Calu3 (cell line): ENCODE measurements at regions not wholly inside any gene's neighbourhood (a gene's known extent, or its start where the extent isn't known, plus 50 kb on each side); places are given as distances from the start of the nearest gene placed in this dataset.

ENCODE experiments used
- BruUV-seq: library from RNA; stranded (reverse); fragments of 400-500 nt; replicated peaks from 2 replicates; lab custom pipeline; 2021; lab: Mats Ljungman, UMichigan
- CTCF ChIA-PET: fragments of 300-600 bp; sonication (Branson Sonifier 250); formaldehyde crosslinking; loops from one replicate; lab custom pipeline; 2022; ENCODE audit warnings: antibody characterized with exemption; lab: Charles Lee
- DNase-seq: peaks from one replicate; pipeline ENCODE4 v3.0.0; 2022
- H3K27ac Mint-ChIP-seq: one replicate; pipeline ENCODE4 v1.8.0; 2022; ENCODE audit warnings: mixed read lengths; ENCODE audit not compliant: unreplicated experiment
- H3K27me3 Mint-ChIP-seq: one replicate; pipeline ENCODE4 v1.8.0; 2022; ENCODE audit warnings: mixed read lengths; ENCODE audit not compliant: unreplicated experiment
- H3K36me3 Mint-ChIP-seq: one replicate; pipeline ENCODE4 v1.8.0; 2022; ENCODE audit warnings: mild to moderate bottlenecking, moderate library complexity, mixed read lengths; ENCODE audit not compliant: insufficient read depth, unreplicated experiment
- H3K4me1 Mint-ChIP-seq: one replicate; pipeline ENCODE4 v1.8.0; 2022; ENCODE audit warnings: mild to moderate bottlenecking, low read depth, mixed read lengths; ENCODE audit not compliant: unreplicated experiment
- H3K4me3 Mint-ChIP-seq: one replicate; pipeline ENCODE4 v1.8.0; 2022; ENCODE audit warnings: mild to moderate bottlenecking, low read depth, moderate library complexity, mixed read lengths; ENCODE audit not compliant: unreplicated experiment
- H3K9me3 Mint-ChIP-seq: one replicate; pipeline ENCODE4 v1.8.0; 2022; ENCODE audit warnings: low read depth, mixed read lengths; ENCODE audit not compliant: unreplicated experiment
- CTCF ChIP-seq: fragments of 200-600 bp; IDR thresholded peaks from one replicate; pipeline ENCODE4 v1.8.0; 2022; ENCODE audit warnings: antibody characterized with exemption; ENCODE audit not compliant: unreplicated experiment
- intact Hi-C: fragments of 100-400 bp; cut with micrococcal nuclease; formaldehyde crosslinking; loops from one replicate; pipeline ENCODE4 v1.10.0; 2022; ENCODE audit not compliant: unreplicated experiment

GRCh38 chr7:45347804-45348203, 190.2 kb downstream of the RAMP3 start:
- Mint-ChIP-seq H3K27ac (no peak overlapping the region), H3K9me3 (no peaks in the 10 kb centered on the region), H3K4me1 (no peaks in the 10 kb centered on the region), H3K27me3 (peaks cover 65% of the 10 kb centered on the region), H3K36me3 (no peaks in the 10 kb centered on the region), H3K4me3 (no peak overlapping the region)
- DNase-seq = no peak
- intact Hi-C loops = no loop called here
- CTCF ChIA-PET = no interaction called here
- BruUV-seq = no TSS peak
- TF ChIP-seq CTCF = no peak

- Mint-ChIP-seq H3K27me3 (peaks cover 65% of the 10 kb centered on the region), H3K9me3 (no peaks in the 10 kb centered on the region), H3K27ac (no peak overlapping the region), H3K4me3 (no peak overlapping the region), H3K4me1 (no peaks in the 10 kb centered on the region), H3K36me3 (no peaks in the 10 kb centered on the region)
- no TSS peak for BruUV-seq
- DNase-seq = no peak
- TF ChIP-seq CTCF = no peak
- intact Hi-C loops = no loop called here
- CTCF ChIA-PET = no interaction called here
These were observed 191.5 kb downstream of the RAMP3 start for GRCh38 chr7:45349090-45349489.

- Mint-ChIP-seq H3K9me3 (no peaks in the 10 kb centered on the region), H3K27ac (no peak overlapping the region), H3K4me1 (no peaks in the 10 kb centered on the region), H3K27me3 (peaks cover 76% of the 10 kb centered on the region), H3K36me3 (no peaks in the 10 kb centered on the region), H3K4me3 (no peak overlapping the region)
- no peak for TF ChIP-seq CTCF
- CTCF ChIA-PET = no interaction called here
- BruUV-seq = no TSS peak
- DNase-seq = no peak
- intact Hi-C loops = no loop called here
These were observed 193.3 kb downstream of the RAMP3 start for GRCh38 chr7:45350896-45351295.

- no peak overlapping the region for H3K27ac Mint-ChIP-seq
- no peak for TF ChIP-seq CTCF
- H3K27me3 Mint-ChIP-seq = peaks cover 80% of the 10 kb centered on the region
- DNase-seq = no peak
- H3K4me1 Mint-ChIP-seq = no peaks in the 10 kb centered on the region
- intact Hi-C loops = no loop called here
- H3K36me3 Mint-ChIP-seq = no peaks in the 10 kb centered on the region
- H3K9me3 Mint-ChIP-seq = peaks cover 2% of the 10 kb centered on the region
- no TSS peak for BruUV-seq
- no peak overlapping the region for H3K4me3 Mint-ChIP-seq
- CTCF ChIA-PET = no interaction called here
These were observed 200.7 kb downstream of the RAMP3 start for GRCh38 chr7:45358287-45358686.
